K562 (cell line): ENCODE measurements at regions not wholly inside any gene's neighbourhood (a gene's known extent, or its start where the extent isn't known, plus 50 kb on each side); places are given as distances from the start of the nearest gene placed in this dataset.
A peak's percentile ranks its signal among the peaks of the same experiment; 100 is the strongest.

Experiments
- ATAC-seq: fragments of 200-7000 bp; cut with Tn5 transposase; 3 replicates; pipeline ENCODE4 v1.9.1; 2020; ENCODE audit warnings: moderate library complexity
- BruUV-seq: library from RNA; stranded (reverse); fragments of 400-500 nt; replicated peaks from 2 replicates; lab custom pipeline; 2021; lab: Mats Ljungman, UMichigan
- CTCF ChIA-PET: fragments of 300-600 bp; formaldehyde crosslinking; extraction: SDS; loops from one replicate; lab custom pipeline; 2021; ENCODE audit warnings: low intra/inter-chr PET ratio; lab: Yijun Ruan, JAX
- POLR2A ChIA-PET: fragments of 300-600, 350-650 bp; sonication (Branson Sonifier 250); formaldehyde crosslinking; extraction: SDS; loops from one replicate; lab custom pipeline; 2021; ENCODE audit warnings: antibody characterized with exemption, inconsistent platforms; lab: Yijun Ruan, JAX
- DNase-seq, 4 experiments: peaks; one replicate each; pipeline versions ENCODE4 v3.0.0 to v3.0.0-alpha.2; 2011 to 2018; ENCODE audit warnings: low spot score in 3 of 4, mixed read lengths in 3 of 4; ENCODE audit errors: extremely low read depth in 1 of 4
- FAIRE-seq: peaks from 2 replicates; lab custom pipeline; 2011; peaks lifted over from hg19 to GRCh38; lab: Jason Lieb, UNC
- H2AFZ ChIP-seq: 2 replicates; pipeline ENCODE4 v1.6.0; 2011; ENCODE audit warnings: low read depth, low read length, control low read depth, inconsistent platforms
- H3K27ac ChIP-seq: fragments of 200-600 bp; 3 replicates; pipeline ENCODE4 v1.8.0; 2011; ENCODE audit warnings: low read depth, mild to moderate bottlenecking, control low read depth, inconsistent platforms, low read length, moderate library complexity, mixed read lengths; ENCODE audit errors: extremely low read depth
- H3K27me3 ChIP-seq, 2 experiments: fragments of 300-600 bp in 1 of 2; 2 replicates in 1 of 2; 3 replicates in 1 of 2; pipeline versions ENCODE4 v1.6.0 to v1.8.0; 2011; ENCODE audit warnings: inconsistent platforms in 2 of 2, low read length in 2 of 2, mild to moderate bottlenecking in 1 of 2, mixed read lengths in 1 of 2, moderate library complexity in 1 of 2; ENCODE audit not compliant: control insufficient read depth in 2 of 2, insufficient read depth in 2 of 2
- H3K36me3 ChIP-seq: fragments of 300-600 bp; 3 replicates; pipeline ENCODE4 v1.8.0; 2011; ENCODE audit warnings: mild to moderate bottlenecking, low read length, inconsistent platforms; ENCODE audit not compliant: control insufficient read depth, insufficient read depth
- H3K4me1 ChIP-seq, 2 experiments: fragments of 200-600 bp in 1 of 2; replicated peaks in 1 of 2; 2 replicates in 1 of 2; 3 replicates in 1 of 2; pipeline versions ENCODE4 v1.5.1 to v1.8.0; 2011; ENCODE audit warnings: inconsistent platforms in 2 of 2, low read length in 2 of 2, mild to moderate bottlenecking in 1 of 2, mixed read lengths in 1 of 2, moderate library complexity in 1 of 2; ENCODE audit not compliant: control insufficient read depth in 2 of 2, insufficient read depth in 2 of 2
- H3K4me2 ChIP-seq: 2 replicates; pipeline ENCODE4 v1.6.1; 2011; ENCODE audit warnings: low read length, control low read depth, inconsistent platforms, mixed read lengths; ENCODE audit not compliant: insufficient read depth
- H3K4me3 ChIP-seq: fragments of 200-600 bp; sonication (generic), shearing (Covaris generic); 2 replicates; pipeline ENCODE4 v1.5.1; 2016; ENCODE audit warnings: control low read depth, inconsistent platforms
- H3K79me2 ChIP-seq: fragments of 200-600 bp; 3 replicates; pipeline ENCODE4 v1.8.0; 2011; ENCODE audit warnings: low read length, inconsistent platforms; ENCODE audit not compliant: control insufficient read depth, insufficient read depth
- H3K9ac ChIP-seq, 2 experiments: 2 replicates each; pipeline versions ENCODE4 v1.6.0 to v1.6.1; 2011; ENCODE audit warnings: low read depth in 2 of 2, low read length in 2 of 2, control low read depth in 1 of 2, inconsistent platforms in 1 of 2, mild to moderate bottlenecking in 1 of 2, mixed read lengths in 1 of 2; ENCODE audit not compliant: insufficient read depth in 1 of 2
- H3K9me1 ChIP-seq: one replicate; pipeline ENCODE4 v1.6.0; 2011; ENCODE audit warnings: inconsistent platforms, mild to moderate bottlenecking, low read length, moderate library complexity; ENCODE audit not compliant: control insufficient read depth, insufficient read depth
- H3K9me3 ChIP-seq: replicated peaks from 2 replicates; pipeline ENCODE4 v1.5.1; 2011; ENCODE audit warnings: low read depth, low read length, inconsistent platforms; ENCODE audit not compliant: control insufficient read depth, insufficient read depth
- H4K20me1 ChIP-seq: replicated peaks from 2 replicates; pipeline ENCODE4 v1.6.1; 2011; ENCODE audit warnings: low read length, inconsistent platforms, mixed read lengths; ENCODE audit not compliant: control insufficient read depth, insufficient read depth
- BHLHE40 ChIP-seq: IDR thresholded peaks from 2 replicates; pipeline ENCODE4 v1.6.1; 2011; ENCODE audit warnings: low read length, improper control_type of control experiment
- CHD1 ChIP-seq: fragments of 200-600 bp; sonication (generic); IDR thresholded peaks from one replicate; pipeline ENCODE4 v1.6.1; 2012; ENCODE audit warnings: mild to moderate bottlenecking, moderate library complexity, low read length, inconsistent platforms
- EP400 ChIP-seq: fragments of 450-650 bp; IDR thresholded peaks from 2 replicates; pipeline ENCODE4 v1.6.1; 2017; ENCODE audit warnings: antibody characterized with exemption, mild to moderate bottlenecking, moderate library complexity
- GABPB2 ChIP-seq: fragments of 250-450 bp; sonication (Bioruptor Pico); conservative IDR thresholded peaks from 2 replicates; pipeline ENCODE4 v1.5.1; 2021; ENCODE audit warnings: mild to moderate bottlenecking
- HSF4 ChIP-seq: fragments of 250-450 bp; sonication (Bioruptor Pico); IDR thresholded peaks from 2 replicates; pipeline ENCODE4 v2.1.2; 2022; ENCODE audit warnings: mild to moderate bottlenecking, moderate library complexity, borderline replicate concordance
- KLF6 ChIP-seq: fragments of 250-450 bp; sonication (Bioruptor Pico); IDR thresholded peaks from 2 replicates; pipeline ENCODE4 v1.4.0; 2020; ENCODE audit warnings: mild to moderate bottlenecking, moderate library complexity, borderline replicate concordance
- SRSF3 ChIP-seq: fragments of 200-400 bp; formaldehyde crosslinking; IDR thresholded peaks from 2 replicates; pipeline ENCODE4 v1.6.1; 2016; ENCODE audit warnings: mild to moderate bottlenecking, low read length, moderate library complexity; ENCODE audit not compliant: insufficient read depth
- TFAM ChIP-seq: fragments of 250-450 bp; sonication (Bioruptor Pico); conservative IDR thresholded peaks from 2 replicates; pipeline ENCODE4 v1.5.0; 2021; ENCODE audit warnings: mild to moderate bottlenecking, moderate library complexity
- ZNF212 ChIP-seq: fragments of 450-650 bp; formaldehyde crosslinking; IDR thresholded peaks from 2 replicates; pipeline ENCODE4 v1.4.0; 2020; ENCODE audit warnings: mild to moderate bottlenecking
- ZNF445 ChIP-seq: fragments of 250-450 bp; sonication (Bioruptor Pico); IDR thresholded peaks from 2 replicates; pipeline ENCODE4 v1.4.0; 2020; ENCODE audit warnings: low read depth, mild to moderate bottlenecking, moderate library complexity
- WGBS: fragments of 100-300 bp; shearing (Covaris generic); methylation state at CpG from one replicate; pipeline ENCODE4 v1.1.6; 2016; ENCODE audit warnings: low coverage, mixed read lengths; ENCODE audit not compliant: insufficient coverage; ENCODE audit errors: missing lambda C conversion rate; 5-methylcytosine and 5-hydroxymethylcytosine counted together
- in situ Hi-C: fragments of 300-500 bp; cut with MboI; formaldehyde crosslinking; loops from 4 replicates; pipeline ENCODE4 v1.15.0; 2018; ENCODE audit warnings: inconsistent platforms, mixed read lengths
- intact Hi-C: fragments of 100-400 bp; cut with micrococcal nuclease; formaldehyde crosslinking; loops from 2 replicates; pipeline ENCODE4 v1.14.2; 2022
- TF ChIP-seq, protein P1 (sequence below): sonication (generic); formaldehyde crosslinking; IDR thresholded peaks from 2 replicates; pipeline ENCODE4 v1.4.0; 2020; ENCODE audit warnings: mild to moderate bottlenecking, missing genetic modification reagents
- TF ChIP-seq, protein P2 (sequence below): fragments of 200-800 bp; sonication (Bioruptor generic); IDR thresholded peaks from 2 replicates; pipeline ENCODE4 v1.6.1; 2017; ENCODE audit warnings: missing genetic modification characterization, missing compliant biosample characterization
- TF ChIP-seq, protein P3 (sequence below): fragments of 250-450 bp; sonication (Bioruptor Pico); IDR thresholded peaks from 2 replicates; pipeline ENCODE4 v1.5.0; 2020; ENCODE audit warnings: mild to moderate bottlenecking, borderline replicate concordance

DNA sequence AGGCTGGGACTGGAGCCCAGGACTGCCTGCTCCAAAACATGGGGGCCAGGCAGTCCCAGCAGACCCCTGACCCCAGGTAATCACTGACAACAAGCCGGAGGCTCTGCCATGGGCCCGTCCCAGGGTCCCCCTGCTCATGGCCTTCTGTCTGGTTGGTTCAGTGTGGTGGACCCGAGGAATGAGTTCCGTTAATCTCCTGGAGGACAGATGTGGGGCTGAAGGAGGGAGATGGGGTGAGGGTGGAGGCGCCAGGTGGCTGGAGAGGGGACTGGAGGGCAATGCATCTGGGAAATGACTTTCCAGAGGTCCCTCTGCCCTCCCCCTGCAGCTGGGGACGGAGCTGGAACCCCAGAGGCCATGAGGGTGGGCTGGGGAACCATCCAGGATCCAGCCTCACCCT lies 103.2 kb downstream of the EBNA1BP2 start:
- Histone ChIP-seq H3K9ac (peak overlapping the region in 1 of 2 experiments; percentile 77; a peak in 1 of 4 replicates), H4K20me1 (no peaks in the 10 kb centered on the region), H3K9me3 (no peaks in the 10 kb centered on the region), H3K9me1 (no peaks in the 10 kb centered on the region), H3K79me2 (no peaks in the 10 kb centered on the region), H3K27ac (no peak overlapping the region)
- ATAC-seq: no peak
- in situ Hi-C loops: no loop called here
- CTCF ChIA-PET: no interaction called here
- WGBS: 68% methylated on average over 6 of the region's 6 CpGs
- POLR2A ChIA-PET: interaction anchor here (0.5 to 0.7 kb wide), 2 partner anchors 165 to 251 kb away, joined by 3 to 6 read pairs; partner anchors contain the start of gene SVBP
- TF ChIP-seq, protein P1, sequence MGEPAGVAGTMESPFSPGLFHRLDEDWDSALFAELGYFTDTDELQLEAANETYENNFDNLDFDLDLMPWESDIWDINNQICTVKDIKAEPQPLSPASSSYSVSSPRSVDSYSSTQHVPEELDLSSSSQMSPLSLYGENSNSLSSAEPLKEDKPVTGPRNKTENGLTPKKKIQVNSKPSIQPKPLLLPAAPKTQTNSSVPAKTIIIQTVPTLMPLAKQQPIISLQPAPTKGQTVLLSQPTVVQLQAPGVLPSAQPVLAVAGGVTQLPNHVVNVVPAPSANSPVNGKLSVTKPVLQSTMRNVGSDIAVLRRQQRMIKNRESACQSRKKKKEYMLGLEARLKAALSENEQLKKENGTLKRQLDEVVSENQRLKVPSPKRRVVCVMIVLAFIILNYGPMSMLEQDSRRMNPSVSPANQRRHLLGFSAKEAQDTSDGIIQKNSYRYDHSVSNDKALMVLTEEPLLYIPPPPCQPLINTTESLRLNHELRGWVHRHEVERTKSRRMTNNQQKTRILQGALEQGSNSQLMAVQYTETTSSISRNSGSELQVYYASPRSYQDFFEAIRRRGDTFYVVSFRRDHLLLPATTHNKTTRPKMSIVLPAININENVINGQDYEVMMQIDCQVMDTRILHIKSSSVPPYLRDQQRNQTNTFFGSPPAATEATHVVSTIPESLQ (CRISPR knock-in tag): no peak
- TF ChIP-seq KLF6 (CRISPR knock-in tag) (no peak), ZNF445 (CRISPR knock-in tag) (no peak), CHD1 (no peak), ZNF212 (CRISPR knock-in tag) (no peak), HSF4 (CRISPR knock-in tag) (no peak), SRSF3 (no peak), TFAM (CRISPR knock-in tag) (no peak), BHLHE40 (no peak), GABPB2 (CRISPR knock-in tag) (no peak), EP400 (no peak)
- TF ChIP-seq, protein P2, sequence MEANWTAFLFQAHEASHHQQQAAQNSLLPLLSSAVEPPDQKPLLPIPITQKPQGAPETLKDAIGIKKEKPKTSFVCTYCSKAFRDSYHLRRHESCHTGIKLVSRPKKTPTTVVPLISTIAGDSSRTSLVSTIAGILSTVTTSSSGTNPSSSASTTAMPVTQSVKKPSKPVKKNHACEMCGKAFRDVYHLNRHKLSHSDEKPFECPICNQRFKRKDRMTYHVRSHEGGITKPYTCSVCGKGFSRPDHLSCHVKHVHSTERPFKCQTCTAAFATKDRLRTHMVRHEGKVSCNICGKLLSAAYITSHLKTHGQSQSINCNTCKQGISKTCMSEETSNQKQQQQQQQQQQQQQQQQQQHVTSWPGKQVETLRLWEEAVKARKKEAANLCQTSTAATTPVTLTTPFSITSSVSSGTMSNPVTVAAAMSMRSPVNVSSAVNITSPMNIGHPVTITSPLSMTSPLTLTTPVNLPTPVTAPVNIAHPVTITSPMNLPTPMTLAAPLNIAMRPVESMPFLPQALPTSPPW: no peak
- TF ChIP-seq, protein P3, sequence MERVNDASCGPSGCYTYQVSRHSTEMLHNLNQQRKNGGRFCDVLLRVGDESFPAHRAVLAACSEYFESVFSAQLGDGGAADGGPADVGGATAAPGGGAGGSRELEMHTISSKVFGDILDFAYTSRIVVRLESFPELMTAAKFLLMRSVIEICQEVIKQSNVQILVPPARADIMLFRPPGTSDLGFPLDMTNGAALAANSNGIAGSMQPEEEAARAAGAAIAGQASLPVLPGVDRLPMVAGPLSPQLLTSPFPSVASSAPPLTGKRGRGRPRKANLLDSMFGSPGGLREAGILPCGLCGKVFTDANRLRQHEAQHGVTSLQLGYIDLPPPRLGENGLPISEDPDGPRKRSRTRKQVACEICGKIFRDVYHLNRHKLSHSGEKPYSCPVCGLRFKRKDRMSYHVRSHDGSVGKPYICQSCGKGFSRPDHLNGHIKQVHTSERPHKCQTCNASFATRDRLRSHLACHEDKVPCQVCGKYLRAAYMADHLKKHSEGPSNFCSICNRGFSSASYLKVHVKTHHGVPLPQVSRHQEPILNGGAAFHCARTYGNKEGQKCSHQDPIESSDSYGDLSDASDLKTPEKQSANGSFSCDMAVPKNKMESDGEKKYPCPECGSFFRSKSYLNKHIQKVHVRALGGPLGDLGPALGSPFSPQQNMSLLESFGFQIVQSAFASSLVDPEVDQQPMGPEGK (CRISPR knock-in tag): no peak
- TF ChIP-seq, all 486 proteins: peak for 0
- no peaks in the 10 kb centered on the region for H3K27me3 ChIP-seq
- intact Hi-C loops: no loop called here
- FAIRE-seq: no peak
- no peak overlapping the region for H3K4me2 ChIP-seq
- no peak overlapping the region for H3K4me3 ChIP-seq
- no TSS peak for BruUV-seq
- H3K4me1 ChIP-seq: peaks cover 12 to 26% of the 10 kb centered on the region in 2 experiments; a peak in 4 of 5 replicates
- no peak for DNase-seq
- H2AFZ ChIP-seq: no peak overlapping the region
- H3K36me3 ChIP-seq: no peaks in the 10 kb centered on the region
